B cell (primary cell): ENCODE measurements at regions not wholly inside any gene's neighbourhood (a gene's known extent, or its start where the extent isn't known, plus 50 kb on each side); places are given as distances from the start of the nearest gene placed in this dataset.

Experiments
- ATAC-seq: fragments of 200-7000 bp; cut with Tn5 transposase; one replicate; pipeline ENCODE4 v1.10.0; 2021; ENCODE audit warnings: low read depth, mild to moderate bottlenecking, moderate number of reproducible peaks, moderate library complexity
- CTCF ChIA-PET: fragments of 350-600 bp; sonication (Branson Sonifier 250); formaldehyde crosslinking; loops from one replicate; lab custom pipeline; 2021; ENCODE audit warnings: antibody characterized with exemption, inconsistent platforms; lab: Charles Lee
- POLR2A ChIA-PET: fragments of 350-600 bp; sonication (Branson Sonifier 250); formaldehyde crosslinking; loops from one replicate; lab custom pipeline; 2021; ENCODE audit warnings: antibody characterized with exemption; lab: Charles Lee
- DNase-seq: peaks from one replicate; pipeline ENCODE4 v3.0.0; 2013
- H2AFZ ChIP-seq: 2 replicates; pipeline ENCODE4 v1.6.1; 2012; ENCODE audit warnings: mild to moderate bottlenecking, low read depth, low read length; ENCODE audit not compliant: insufficient read depth, poor library complexity, severe bottlenecking
- H3K27ac ChIP-seq, 2 donors: 1 replicate in 1 of 2; 2 replicates in 1 of 2; pipeline ENCODE4 v1.5.1; 2012 to 2013; ENCODE audit warnings: low read length in 2 of 2, mild to moderate bottlenecking in 2 of 2, moderate library complexity in 1 of 2
- H3K27me3 ChIP-seq, 4 experiments: fragments of 200-600 bp in 1 of 4; sonication (generic) in 1 of 4; replicated peaks in 1 of 4; 1 replicate in 2 of 4; 2 replicates in 2 of 4; pipeline versions ENCODE4 v1.6.1 to v1.7.0; 2013 to 2016; ENCODE audit warnings: low read length in 3 of 4, mild to moderate bottlenecking in 2 of 4, mixed read lengths in 1 of 4, moderate library complexity in 1 of 4; ENCODE audit not compliant: insufficient read depth in 4 of 4, control insufficient read depth in 3 of 4; ENCODE audit errors: control extremely low read depth in 1 of 4
- H3K36me3 ChIP-seq, 2 experiments: replicated peaks in 1 of 2; 1 replicate in 1 of 2; 2 replicates in 1 of 2; pipeline versions ENCODE4 v1.6.1 to v1.7.1; 2013; ENCODE audit warnings: low read length in 1 of 2; ENCODE audit not compliant: insufficient read depth in 2 of 2, control insufficient read depth in 1 of 2; ENCODE audit errors: control extremely low read depth in 1 of 2, extremely low read depth in 1 of 2
- H3K4me1 ChIP-seq, 2 donors: fragments of 200-600 bp in 1 of 2; sonication (generic) in 1 of 2; 1 replicate in 1 of 2; 2 replicates in 1 of 2; pipeline versions ENCODE4 v1.5.1 to v1.6.1; 2013 to 2017; ENCODE audit warnings: low read length in 2 of 2; ENCODE audit not compliant: control insufficient read depth in 2 of 2, insufficient read depth in 2 of 2
- H3K4me2 ChIP-seq: replicated peaks from 2 replicates; pipeline ENCODE3; 2012; ENCODE audit warnings: mild to moderate bottlenecking, low read depth, low read length; ENCODE audit not compliant: poor library complexity, severe bottlenecking
- H3K4me3 ChIP-seq, 5 experiments: fragments of 200-600 bp in 1 of 5; sonication (generic) in 1 of 5; 1 replicate in 3 of 5; 2 replicates in 2 of 5; pipeline versions ENCODE4 v1.5.1 to v1.7.0; 2011 to 2016; ENCODE audit warnings: low read length in 4 of 5, mild to moderate bottlenecking in 4 of 5, low read depth in 2 of 5, control low read depth in 1 of 5, moderate library complexity in 1 of 5; ENCODE audit not compliant: insufficient read depth in 1 of 5; ENCODE audit errors: control extremely low read depth in 1 of 5, extremely low read depth in 1 of 5
- H3K79me2 ChIP-seq: fragments of 200-600 bp; sonication (generic); one replicate; pipeline ENCODE4 v1.6.0; 2016; ENCODE audit warnings: low read length; ENCODE audit not compliant: control insufficient read depth, insufficient read depth
- H3K9ac ChIP-seq: fragments of 200-600 bp; sonication (generic); 2 replicates; pipeline ENCODE4 v1.6.1; 2017; ENCODE audit warnings: mild to moderate bottlenecking, low read length, moderate library complexity
- H3K9me3 ChIP-seq, 3 donors: one replicate each; pipeline versions ENCODE4 v1.6.1 to v1.7.1; 2013; ENCODE audit warnings: low read length in 2 of 3; ENCODE audit not compliant: control insufficient read depth in 2 of 3, insufficient read depth in 1 of 3; ENCODE audit errors: control extremely low read depth in 1 of 3
- H4K20me1 ChIP-seq: 2 replicates; pipeline ENCODE4 v1.6.0; 2012; ENCODE audit warnings: mild to moderate bottlenecking, low read length; ENCODE audit not compliant: insufficient read depth, control insufficient read depth, poor library complexity, severe bottlenecking
- H3K27ac Mint-ChIP-seq: one replicate; pipeline ENCODE4 v1.8.0; 2021; ENCODE audit warnings: mixed read lengths
- H3K27me3 Mint-ChIP-seq: one replicate; pipeline ENCODE4 v1.8.0; 2021; ENCODE audit warnings: mixed read lengths
- H3K4me1 Mint-ChIP-seq: one replicate; pipeline ENCODE4 v1.8.0; 2021; ENCODE audit warnings: mixed read lengths
- H3K4me3 Mint-ChIP-seq: one replicate; pipeline ENCODE4 v1.8.0; 2021; ENCODE audit warnings: mixed read lengths
- H3K9me3 Mint-ChIP-seq: one replicate; pipeline ENCODE4 v1.8.0; 2022; ENCODE audit warnings: mixed read lengths; ENCODE audit not compliant: insufficient read depth
- CTCF ChIP-seq: fragments of 200-600 bp; IDR thresholded peaks from one replicate; pipeline ENCODE4 v1.8.0; 2022; ENCODE audit warnings: antibody characterized with exemption, mild to moderate bottlenecking
- EZH2 ChIP-seq: IDR thresholded peaks from 2 replicates; pipeline ENCODE4 v1.6.1; 2012; ENCODE audit warnings: borderline replicate concordance, low read depth, mild to moderate bottlenecking, moderate library complexity, low read length; ENCODE audit not compliant: insufficient read depth, poor library complexity, severe bottlenecking
- WGBS: methylation state at CpG from one replicate; pipeline ENCODE4 v1.1.5; 2013; ENCODE audit warnings: missing lambda C conversion rate; ENCODE audit not compliant: insufficient coverage; 5-methylcytosine and 5-hydroxymethylcytosine counted together
- intact Hi-C: fragments of 100-400 bp; cut with micrococcal nuclease; formaldehyde crosslinking; loops from one replicate; pipeline ENCODE4 v1.10.0; 2022

GRCh38 chr5:125162714-125163113 lies 416.3 kb upstream of the ZNF608 start:
- no peak overlapping the region for H3K27ac Mint-ChIP-seq
- Histone ChIP-seq H3K9ac (no peak overlapping the region), H2AFZ (no peak overlapping the region), H3K36me3 (no peaks in the 10 kb centered on the region), H4K20me1 (no peaks in the 10 kb centered on the region), H3K27me3 (no peaks in the 10 kb centered on the region), H3K4me3 (no peak overlapping the region), H3K4me1 (no peaks in the 10 kb centered on the region), H3K9me3 (peaks cover 0 to 2% (median 0%) of the 10 kb centered on the region in 3 donors), H3K27ac (no peak overlapping the region), H3K4me2 (no peak overlapping the region), H3K79me2 (no peaks in the 10 kb centered on the region)
- no peaks in the 10 kb centered on the region for H3K27me3 Mint-ChIP-seq
- WGBS = no CpG with 5 or more reads among the region's 1 CpG
- no peak for DNase-seq
- H3K4me3 Mint-ChIP-seq = no peak overlapping the region
- ATAC-seq = no peak
- intact Hi-C loops = no loop called here
- TF ChIP-seq CTCF (no peak), EZH2 (no peak)
- CTCF ChIA-PET = no interaction called here
- no peaks in the 10 kb centered on the region for H3K4me1 Mint-ChIP-seq
- POLR2A ChIA-PET = no interaction called here
- H3K9me3 Mint-ChIP-seq = peaks cover 19% of the 10 kb centered on the region

- H3K27me3 ChIP-seq = no peaks in the 10 kb centered on the region
- Mint-ChIP-seq H3K27me3 (no peaks in the 10 kb centered on the region), H3K4me1 (no peaks in the 10 kb centered on the region), H3K4me3 (no peak overlapping the region), H3K9me3 (peaks cover 8% of the 10 kb centered on the region), H3K27ac (no peak overlapping the region)
- H2AFZ ChIP-seq = no peak overlapping the region
- no CpG with 5 or more reads among the region's 1 CpG for WGBS
- no peak overlapping the region for H3K4me3 ChIP-seq
- DNase-seq = no peak
- TF ChIP-seq CTCF (no peak), EZH2 (no peak)
- H3K27ac ChIP-seq = no peak overlapping the region
- no peak overlapping the region for H3K4me2 ChIP-seq
- CTCF ChIA-PET = no interaction called here
- no peaks in the 10 kb centered on the region for H4K20me1 ChIP-seq
- POLR2A ChIA-PET = no interaction called here
- ATAC-seq = no peak
- no peaks in the 10 kb centered on the region for H3K79me2 ChIP-seq
- no peaks in the 10 kb centered on the region for H3K4me1 ChIP-seq
- intact Hi-C loops = no loop called here
- H3K36me3 ChIP-seq = no peaks in the 10 kb centered on the region
- H3K9ac ChIP-seq = no peak overlapping the region
- peaks cover 0 to 2% (median 0%) of the 10 kb centered on the region in 3 donors for H3K9me3 ChIP-seq
Measured at GRCh38 chr5:125169396-125169795, 423.0 kb upstream of the ZNF608 start.
